ENCODE measurements at regions not wholly inside any gene's neighbourhood (a gene's known extent, or its start where the extent isn't known, plus 50 kb on each side); places are given as distances from the start of the nearest gene placed in this dataset.
"Not testable (repeated sequence)": the region's sequence is repeated elsewhere in the genome, so short reads cannot be mapped to it uniquely, and the experiment has no call there.

GRCh38 chr18:52087140-52087539 lies 252.9 kb upstream of the DCC start:
- no peak for DNase-seq

- no peak for DNase-seq
Observed at GRCh38 chr18:52090005-52090404, 250.0 kb upstream of the DCC start.

- DNase-seq = no peak
Observed at GRCh38 chr18:52093171-52093570, 246.8 kb upstream of the DCC start.

- no peak for DNase-seq
Observed at GRCh38 chr18:52118684-52119083, 221.3 kb upstream of the DCC start.

GRCh38 chr18:52130624-52131301 lies 209.2 kb upstream of the DCC start:
- no peak for DNase-seq

- DNase-seq = no peak
Observed at GRCh38 chr18:52131845-52132244, 208.2 kb upstream of the DCC start.

GRCh38 chr18:52136532-52136931 lies 203.5 kb upstream of the DCC start:
- DNase-seq = no peak

GRCh38 chr18:52140986-52141385 lies 199.0 kb upstream of the DCC start:
- DNase-seq = peak; percentile 61

- DNase-seq = no peak
Observed at GRCh38 chr18:52150050-52150449, 189.9 kb upstream of the DCC start.

- DNase-seq = no peak
Observed at GRCh38 chr18:52152036-52152435, 188.0 kb upstream of the DCC start.

GRCh38 chr18:52156166-52156565 lies 183.8 kb upstream of the DCC start:
- no peak for DNase-seq

GRCh38 chr18:52160636-52161035 lies 179.4 kb upstream of the DCC start:
- DNase-seq = no peak

- DNase-seq = no peak
Observed at GRCh38 chr18:52163478-52163877, 176.5 kb upstream of the DCC start.

- not testable (repeated sequence) for DNase-seq
Observed at GRCh38 chr18:52168131-52168530, 171.9 kb upstream of the DCC start.

- no peak for DNase-seq
Observed at GRCh38 chr18:52174220-52174619, 165.8 kb upstream of the DCC start.

GRCh38 chr18:52175406-52175805 lies 164.6 kb upstream of the DCC start:
- DNase-seq = no peak

GRCh38 chr18:52183107-52183506 lies 156.9 kb upstream of the DCC start:
- DNase-seq = no peak

GRCh38 chr18:52190195-52190594 lies 149.8 kb upstream of the DCC start:
- DNase-seq = no peak

- DNase-seq = no peak
Observed at GRCh38 chr18:52190631-52191030, 149.4 kb upstream of the DCC start.

GRCh38 chr18:52200406-52200805 lies 139.6 kb upstream of the DCC start:
- no peak for DNase-seq

- DNase-seq = no peak
Observed at GRCh38 chr18:52200921-52201663, 138.9 kb upstream of the DCC start.

GRCh38 chr18:52208646-52209045 lies 131.4 kb upstream of the DCC start:
- no peak for DNase-seq

GRCh38 chr18:52216109-52216508 lies 123.9 kb upstream of the DCC start:
- no peak for DNase-seq

GRCh38 chr18:52216666-52217065 lies 123.3 kb upstream of the DCC start:
- DNase-seq = no peak

- DNase-seq = no peak
Observed at GRCh38 chr18:52219102-52219501, 120.9 kb upstream of the DCC start.

Measured in NCI-H774 (cell line).